ENCODE measurements at regions not wholly inside any gene's neighbourhood (a gene's known extent, or its start where the extent isn't known, plus 50 kb on each side); places are given as distances from the start of the nearest gene placed in this dataset.

GRCh38 chr5:67989456-67989855 is 226.1 kb upstream of the PIK3R1 start:
- TF ChIP-seq CTCF (IDR thresholded peaks at IDR 0.05) (no peak), EZH2 (IDR thresholded peaks at IDR 0.05; ENCODE audit: borderline replicate concordance, insufficient read depth, low read depth, low read length, poor library complexity, severe bottlenecking) (no peak)

All from B cell (primary cell).